ENCODE measurements at regions not wholly inside any gene's neighbourhood (a gene's known extent, or its start where the extent isn't known, plus 50 kb on each side); places are given as distances from the start of the nearest gene placed in this dataset.

- H3K36me3 ChIP-seq (ENCODE audit: insufficient read depth, low read length), result no peaks in the 10 kb centered on the region
- no peak for DNase-seq (ENCODE audit: low read depth, low spot score)
- no peak overlapping the region for H3K27ac ChIP-seq
- no peak overlapping the region for H3K9ac ChIP-seq (ENCODE audit: insufficient read length)
- no peaks in the 10 kb centered on the region for H3K9me3 ChIP-seq (ENCODE audit: low read depth, low read length)
- H3K4me3 ChIP-seq, result no peak overlapping the region
- TF ChIP-seq FOXP2 (optimal IDR thresholded peaks at IDR 0.05; ENCODE audit: control extremely low read depth, extremely low read length, insufficient read depth), result no peak
- no peak for TF ChIP-seq EZH2 (IDR thresholded peaks at IDR 0.05)
- TF ChIP-seq POLR2AphosphoS5 (IDR thresholded peaks at IDR 0.05; ENCODE audit: borderline replicate concordance, low read depth, low read length), result no peak
Measured at GRCh38 chr16:6665126-6665525, 667.5 kb upstream of the RBFOX1 start.

GRCh38 chr16:6663668-6664067 lies 669.0 kb upstream of the RBFOX1 start:
- TF ChIP-seq EZH2 (IDR thresholded peaks at IDR 0.05), result no peak
- TF ChIP-seq FOXP2 (optimal IDR thresholded peaks at IDR 0.05; ENCODE audit: control extremely low read depth, extremely low read length, insufficient read depth), result no peak
- TF ChIP-seq POLR2AphosphoS5 (IDR thresholded peaks at IDR 0.05; ENCODE audit: borderline replicate concordance, low read depth, low read length), result no peak
- Histone ChIP-seq H3K9ac (ENCODE audit: insufficient read length) (no peak overlapping the region), H3K4me3 (no peak overlapping the region), H3K9me3 (ENCODE audit: low read depth, low read length) (no peaks in the 10 kb centered on the region), H3K27ac (no peak overlapping the region), H3K36me3 (ENCODE audit: insufficient read depth, low read length) (no peaks in the 10 kb centered on the region)
- DNase-seq (ENCODE audit: low read depth, low spot score), result no peak

- Histone ChIP-seq H3K27ac (no peak overlapping the region), H3K36me3 (ENCODE audit: insufficient read depth, low read length) (no peaks in the 10 kb centered on the region), H3K4me3 (no peak overlapping the region), H3K9me3 (ENCODE audit: low read depth, low read length) (no peaks in the 10 kb centered on the region), H3K9ac (ENCODE audit: insufficient read length) (no peak overlapping the region)
- no peak for DNase-seq (ENCODE audit: low read depth, low spot score)
- TF ChIP-seq FOXP2 (optimal IDR thresholded peaks at IDR 0.05; ENCODE audit: control extremely low read depth, extremely low read length, insufficient read depth), result no peak
- no peak for TF ChIP-seq EZH2 (IDR thresholded peaks at IDR 0.05)
- no peak for TF ChIP-seq POLR2AphosphoS5 (IDR thresholded peaks at IDR 0.05; ENCODE audit: borderline replicate concordance, low read depth, low read length)
Measured at GRCh38 chr16:6656760-6657159, 675.9 kb upstream of the RBFOX1 start.

GRCh38 chr16:6646891-6647290 lies 685.8 kb upstream of the RBFOX1 start:
- Histone ChIP-seq H3K9me3 (ENCODE audit: low read depth, low read length) (no peaks in the 10 kb centered on the region), H3K9ac (ENCODE audit: insufficient read length) (no peak overlapping the region), H3K36me3 (ENCODE audit: insufficient read depth, low read length) (no peaks in the 10 kb centered on the region), H3K27ac (no peak overlapping the region), H3K4me3 (no peak overlapping the region)
- DNase-seq (ENCODE audit: low read depth, low spot score), result no peak
- TF ChIP-seq FOXP2 (optimal IDR thresholded peaks at IDR 0.05; ENCODE audit: control extremely low read depth, extremely low read length, insufficient read depth), result no peak
- no peak for TF ChIP-seq EZH2 (IDR thresholded peaks at IDR 0.05)
- TF ChIP-seq POLR2AphosphoS5 (IDR thresholded peaks at IDR 0.05; ENCODE audit: borderline replicate concordance, low read depth, low read length), result no peak

- TF ChIP-seq POLR2AphosphoS5 (IDR thresholded peaks at IDR 0.05; ENCODE audit: borderline replicate concordance, low read depth, low read length) (no peak), FOXP2 (optimal IDR thresholded peaks at IDR 0.05; ENCODE audit: control extremely low read depth, extremely low read length, insufficient read depth) (no peak), EZH2 (IDR thresholded peaks at IDR 0.05) (peak; percentile 74)
- DNase-seq (ENCODE audit: low read depth, low spot score), result no peak
- H3K4me3 ChIP-seq, result no peak overlapping the region
Measured at GRCh38 chr16:6645768-6646568, 686.7 kb upstream of the RBFOX1 start.

GRCh38 chr16:6644916-6645315 lies 687.7 kb upstream of the RBFOX1 start:
- Histone ChIP-seq H3K9ac (ENCODE audit: insufficient read length) (no peak overlapping the region), H3K4me3 (no peak overlapping the region), H3K9me3 (ENCODE audit: low read depth, low read length) (no peaks in the 10 kb centered on the region), H3K27ac (no peak overlapping the region), H3K36me3 (ENCODE audit: insufficient read depth, low read length) (no peaks in the 10 kb centered on the region)
- DNase-seq (ENCODE audit: low read depth, low spot score), result no peak
- no peak for TF ChIP-seq POLR2AphosphoS5 (IDR thresholded peaks at IDR 0.05; ENCODE audit: borderline replicate concordance, low read depth, low read length)
- TF ChIP-seq EZH2 (IDR thresholded peaks at IDR 0.05), result no peak
- no peak for TF ChIP-seq FOXP2 (optimal IDR thresholded peaks at IDR 0.05; ENCODE audit: control extremely low read depth, extremely low read length, insufficient read depth)

More at GRCh38 chr16:6645768-6646568, 686.7 kb upstream of the RBFOX1 start:
- no peak overlapping the region for H3K9ac ChIP-seq (ENCODE audit: insufficient read length)
- no peak overlapping the region for H3K27ac ChIP-seq
- H3K9me3 ChIP-seq (ENCODE audit: low read depth, low read length), result no peaks in the 10 kb centered on the region
- H3K36me3 ChIP-seq (ENCODE audit: insufficient read depth, low read length), result no peaks in the 10 kb centered on the region

- peak; percentile 5 for DNase-seq (ENCODE audit: low read depth, low spot score)
- H3K9me3 ChIP-seq (ENCODE audit: low read depth, low read length), result no peaks in the 10 kb centered on the region
- H3K4me3 ChIP-seq, result no peak overlapping the region
- H3K27ac ChIP-seq, result no peak overlapping the region
- no peak for TF ChIP-seq EZH2 (IDR thresholded peaks at IDR 0.05)
- H3K9ac ChIP-seq (ENCODE audit: insufficient read length), result no peak overlapping the region
- no peaks in the 10 kb centered on the region for H3K36me3 ChIP-seq (ENCODE audit: insufficient read depth, low read length)
Measured at GRCh38 chr16:6643080-6643686, 689.5 kb upstream of the RBFOX1 start.

- no peak overlapping the region for H3K27ac ChIP-seq
- no peak overlapping the region for H3K9ac ChIP-seq (ENCODE audit: insufficient read length)
- no peak overlapping the region for H3K4me3 ChIP-seq
- no peak for DNase-seq (ENCODE audit: low read depth, low spot score)
- TF ChIP-seq POLR2AphosphoS5 (IDR thresholded peaks at IDR 0.05; ENCODE audit: borderline replicate concordance, low read depth, low read length) (no peak), FOXP2 (optimal IDR thresholded peaks at IDR 0.05; ENCODE audit: control extremely low read depth, extremely low read length, insufficient read depth) (no peak), EZH2 (IDR thresholded peaks at IDR 0.05) (no peak)
- H3K36me3 ChIP-seq (ENCODE audit: insufficient read depth, low read length), result no peaks in the 10 kb centered on the region
- H3K9me3 ChIP-seq (ENCODE audit: low read depth, low read length), result no peaks in the 10 kb centered on the region
Measured at GRCh38 chr16:6642271-6642670, 690.4 kb upstream of the RBFOX1 start.

Measured in SK-N-MC (cell line).